Activated CD8-positive, alpha-beta memory T cell treated with anti-CD3 and anti-CD28 coated beads for 24 hours (primary cell): ENCODE measurements at regions not wholly inside any gene's neighbourhood (a gene's known extent, or its start where the extent isn't known, plus 50 kb on each side); places are given as distances from the start of the nearest gene placed in this dataset.
A peak's percentile ranks its signal among the peaks of the same experiment; 100 is the strongest.
"Not testable (repeated sequence)": the region's sequence is repeated elsewhere in the genome, so short reads cannot be mapped to it uniquely, and the experiment has no call there.

Experiments
- DNase-seq: peaks from one replicate; pipeline ENCODE4 v3.0.0-alpha.2; 2020

GRCh38 chr1:143574891-143575520 is 396.8 kb downstream of the FAM72C start:
- no peak for DNase-seq

GRCh38 chr1:143572661-143573060 is 399.1 kb downstream of the FAM72C start:
- not testable (repeated sequence) for DNase-seq

- DNase-seq: not testable (repeated sequence)
Measured at GRCh38 chr1:143563761-143564160, 408.0 kb downstream of the FAM72C start.

GRCh38 chr1:143553627-143554026 is 418.2 kb downstream of the FAM72C start:
- DNase-seq: no peak

GRCh38 chr1:143504703-143505102 is 467.1 kb downstream of the FAM72C start:
- DNase-seq: not testable (repeated sequence)

DNA sequence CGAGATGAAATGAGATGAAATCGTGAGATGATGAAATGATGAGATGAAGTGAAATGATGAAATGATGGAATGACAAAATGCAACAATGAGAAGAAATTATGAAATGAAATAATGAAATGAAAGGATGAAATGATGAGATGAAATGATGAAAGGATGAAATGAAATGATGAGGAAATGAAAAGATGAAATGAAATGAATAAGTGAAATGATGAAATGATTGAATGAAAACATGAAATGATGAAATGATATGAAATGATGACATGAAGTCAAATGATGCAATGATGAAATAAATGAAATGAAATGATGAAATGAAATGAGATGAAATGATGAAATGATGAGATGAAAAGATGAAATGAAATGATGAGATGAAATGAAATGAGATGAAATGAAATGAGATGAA is 467.7 kb downstream of the FAM72C start:
- not testable (repeated sequence) for DNase-seq

GRCh38 chr1:143503048-143503447 is 468.7 kb downstream of the FAM72C start:
- DNase-seq: not testable (repeated sequence)

- not testable (repeated sequence) for DNase-seq
Measured at GRCh38 chr1:143502038-143502437, 469.7 kb downstream of the FAM72C start.

- DNase-seq: peak; percentile 58
Measured at GRCh38 chr1:143498059-143498749, 473.6 kb downstream of the FAM72C start.

DNA sequence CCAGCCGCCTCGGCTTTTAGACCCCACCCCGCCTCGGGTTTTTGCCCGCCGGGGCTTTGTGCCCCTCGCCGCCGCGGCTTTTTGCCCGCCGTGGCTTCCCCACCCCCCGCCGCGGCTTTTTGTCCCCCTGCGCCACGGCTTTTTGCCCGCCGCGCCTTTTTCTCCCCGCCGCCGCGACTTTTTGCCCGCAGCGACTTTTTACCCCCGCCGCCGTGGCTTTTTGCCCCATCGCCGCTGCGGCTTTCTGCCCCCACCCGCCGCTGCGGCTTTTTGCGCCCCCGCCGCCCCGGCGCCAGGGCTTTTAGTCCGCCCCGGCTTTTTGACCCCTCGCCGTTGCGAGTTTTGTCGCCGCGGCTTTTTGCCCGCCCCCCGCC is 474.4 kb downstream of the FAM72C start:
- no peak for DNase-seq

DNA sequence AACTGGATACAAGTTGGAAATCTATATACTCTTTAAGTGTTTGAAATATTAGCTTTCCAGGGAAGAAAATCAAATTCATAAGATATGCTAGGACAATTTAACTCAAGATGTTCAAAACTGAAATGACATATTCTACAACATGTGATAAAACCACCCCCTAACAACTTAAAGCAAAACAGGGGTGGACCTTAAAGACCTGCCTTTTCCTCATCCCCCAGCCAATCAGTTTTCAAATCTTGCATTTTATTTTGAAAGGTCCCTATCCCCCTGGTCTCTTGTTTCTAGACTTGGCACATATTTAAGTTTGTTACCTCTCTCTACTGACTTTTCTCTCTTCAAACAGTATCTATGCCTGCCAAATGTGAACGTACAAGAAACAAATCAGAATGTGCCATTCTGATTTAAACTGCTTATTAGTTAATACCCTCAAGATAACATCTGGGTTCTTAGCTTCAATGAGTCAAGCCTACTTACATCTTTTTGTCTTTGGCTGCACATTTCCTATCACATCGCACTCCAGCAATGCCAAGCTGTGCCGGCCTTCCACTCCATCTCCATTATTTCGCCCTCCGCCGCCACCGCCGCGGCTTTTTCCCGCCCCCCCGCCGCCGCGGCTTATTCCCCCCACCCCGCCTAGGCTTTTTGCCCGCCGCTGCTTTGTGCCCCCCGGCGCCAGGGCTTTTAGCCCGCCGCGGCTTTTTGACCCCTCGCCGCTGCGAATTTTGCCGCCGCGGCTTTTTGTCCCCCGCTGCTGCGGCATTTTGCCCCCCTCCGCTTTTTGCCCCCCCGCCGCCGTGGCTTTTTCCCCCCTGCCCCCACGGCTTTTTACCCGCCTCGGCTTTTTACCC is 475.0 kb downstream of the FAM72C start:
- not testable (repeated sequence) for DNase-seq
